HG03439 (cell line): ENCODE measurements at regions not wholly inside any gene's neighbourhood (a gene's known extent, or its start where the extent isn't known, plus 50 kb on each side); places are given as distances from the start of the nearest gene placed in this dataset.
"Not testable (repeated sequence)": the region's sequence is repeated elsewhere in the genome, so short reads cannot be mapped to it uniquely, and the experiment has no call there.

Experiments used
- ATAC-seq: cut with Tn5 transposase; IDR thresholded peaks from one replicate; pipeline ENCODE4 v1.9.1; 2021; ENCODE audit warnings: mild to moderate bottlenecking, moderate library complexity; ENCODE audit not compliant: unreplicated experiment

DNA sequence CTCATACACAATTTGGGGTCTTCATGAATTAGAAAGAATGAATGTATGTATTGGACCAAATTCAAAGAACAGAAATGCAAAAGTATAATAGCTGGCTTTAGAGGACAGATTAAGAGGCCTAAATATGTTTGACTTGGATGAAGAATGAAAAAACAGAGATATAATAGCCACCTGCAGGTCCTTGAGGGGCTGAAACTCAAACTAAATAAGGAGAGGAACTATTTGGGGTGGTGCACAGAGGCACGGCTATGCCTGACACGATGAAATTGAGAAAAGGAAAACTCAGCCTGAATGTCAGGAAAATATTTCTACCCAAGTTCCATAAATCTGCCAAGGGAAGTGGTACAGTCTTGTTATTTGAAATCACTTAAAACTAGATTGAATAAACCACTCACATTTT is 222.9 kb upstream of the DDHD1 start:
- ATAC-seq: no peak

DNA sequence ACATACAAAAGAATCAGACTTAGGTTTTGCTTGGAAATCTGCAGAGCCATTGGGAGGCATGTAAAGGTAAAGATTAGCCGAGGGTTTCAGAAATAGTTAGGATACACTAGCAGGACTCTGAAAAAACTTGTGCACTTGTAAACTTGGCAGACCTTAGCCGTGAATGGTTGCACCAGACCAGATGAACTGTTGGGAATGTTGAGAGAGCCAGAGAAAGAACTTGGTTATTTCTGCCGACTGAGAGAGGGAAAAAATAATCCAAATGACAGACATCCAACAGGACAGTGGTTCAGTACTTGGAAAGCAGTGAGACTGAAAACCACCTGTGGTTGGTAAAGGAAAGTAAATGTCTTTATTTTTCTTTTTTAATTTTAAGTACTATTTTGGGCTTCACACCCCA is 222.5 kb upstream of the DDHD1 start:
- no peak for ATAC-seq

DNA sequence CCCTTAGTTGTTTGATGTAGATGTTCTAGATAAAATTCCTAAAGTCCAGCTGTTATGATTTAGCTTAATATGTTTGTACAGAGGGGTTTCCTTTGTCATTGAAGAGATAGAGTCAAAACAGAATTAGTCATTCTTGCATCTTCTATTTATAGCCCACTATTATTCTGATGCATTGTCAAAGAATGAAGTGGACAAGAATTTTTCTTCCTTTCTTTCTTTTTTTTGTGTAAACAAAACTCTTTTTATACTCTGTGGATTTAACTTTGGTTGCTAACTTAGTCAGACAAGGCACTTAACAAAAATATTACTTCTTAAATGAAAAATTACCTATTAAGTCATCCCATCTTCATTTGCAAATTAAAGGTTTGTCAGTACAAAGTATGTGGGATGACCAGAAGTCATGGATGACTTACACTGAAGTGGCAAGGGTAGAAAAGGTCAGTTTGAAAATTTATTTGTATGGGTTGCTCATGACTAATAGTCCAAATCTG is 215.6 kb upstream of the DDHD1 start:
- ATAC-seq: no peak

DNA sequence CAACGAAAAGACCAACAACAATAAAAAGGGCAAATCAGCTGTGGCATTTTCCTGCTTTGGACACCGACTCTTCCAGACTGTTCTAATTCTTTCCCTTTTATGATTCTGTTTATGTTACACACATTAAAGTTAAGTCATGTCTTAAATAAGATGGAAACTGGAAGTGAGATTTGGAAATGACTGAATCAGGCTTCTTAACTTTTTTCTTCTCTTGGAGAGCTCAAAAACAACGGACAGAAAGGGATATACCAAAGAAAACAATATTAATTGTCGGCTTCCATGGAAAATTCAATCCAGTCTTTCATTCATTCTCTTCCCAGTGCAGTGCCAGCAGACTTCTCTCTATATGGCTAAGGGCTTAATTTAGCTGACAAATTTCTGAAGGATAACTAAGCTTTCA is 214.9 kb upstream of the DDHD1 start:
- no peak for ATAC-seq

DNA sequence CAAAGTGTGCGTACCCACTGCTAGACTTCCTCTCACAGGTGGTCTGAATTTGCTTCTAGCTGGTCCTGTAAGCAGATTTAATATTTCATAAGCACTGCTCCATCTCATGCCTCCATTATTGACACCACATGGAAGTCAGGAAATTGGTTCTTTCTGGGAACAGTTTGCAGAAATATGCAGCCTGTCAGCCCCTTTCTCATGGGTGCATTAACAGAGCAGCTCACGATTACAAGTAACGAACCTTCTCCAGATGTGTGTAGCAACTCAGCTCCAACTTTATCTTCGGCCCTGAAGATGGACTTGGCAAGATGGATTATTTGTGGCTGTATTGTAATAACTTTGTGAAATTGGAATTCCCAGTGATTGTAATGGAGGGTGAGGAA is 214.5 kb upstream of the DDHD1 start:
- no peak for ATAC-seq

DNA sequence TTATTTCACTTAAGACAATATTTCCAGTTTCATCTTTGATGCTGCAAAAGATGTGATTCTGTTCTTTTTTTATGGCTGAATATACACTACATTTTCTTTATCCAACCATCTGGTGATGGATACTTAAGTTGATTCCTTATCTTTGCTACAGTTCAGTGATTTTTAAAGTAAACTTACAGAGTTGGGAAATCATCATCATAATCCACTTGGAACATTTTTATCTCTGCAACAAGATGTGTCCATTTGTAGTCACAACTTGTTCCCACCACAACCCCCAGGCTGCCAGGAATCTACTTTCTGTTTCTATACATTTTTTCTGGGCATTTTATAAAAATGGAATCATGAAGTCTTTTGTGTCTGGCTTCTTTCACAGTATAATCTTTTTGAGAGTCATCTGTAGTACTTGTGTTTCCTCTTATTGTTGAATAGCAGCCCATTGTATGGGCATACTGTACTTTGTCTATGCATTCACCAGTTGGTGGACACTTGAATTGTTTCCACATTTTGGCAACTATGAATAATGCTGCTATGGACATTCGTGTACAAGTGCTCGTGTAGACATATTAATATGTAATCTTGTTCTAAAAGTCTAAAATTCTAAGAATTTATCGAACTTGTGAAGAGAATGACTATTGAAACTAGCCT is 212.5 kb upstream of the DDHD1 start:
- no peak for ATAC-seq

DNA sequence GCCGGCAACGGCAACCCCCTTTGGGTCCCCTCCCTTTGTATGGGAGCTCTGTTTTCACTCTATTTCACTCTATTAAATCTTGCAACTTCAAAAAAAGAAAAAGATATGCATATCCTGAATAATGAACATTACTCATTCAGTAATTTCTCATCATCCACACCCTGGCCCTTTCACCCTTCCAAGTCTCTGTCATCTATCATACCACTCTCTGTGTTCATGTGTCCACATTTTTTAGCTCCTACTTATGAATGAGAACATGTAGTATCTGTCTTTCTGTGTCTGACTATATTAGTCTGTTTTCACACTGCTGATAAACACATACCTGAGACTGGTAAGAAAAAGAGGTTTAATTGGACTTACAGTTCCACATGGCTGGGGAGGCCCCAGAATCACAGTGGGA is 209.8 kb upstream of the DDHD1 start:
- not testable (repeated sequence) for ATAC-seq

DNA sequence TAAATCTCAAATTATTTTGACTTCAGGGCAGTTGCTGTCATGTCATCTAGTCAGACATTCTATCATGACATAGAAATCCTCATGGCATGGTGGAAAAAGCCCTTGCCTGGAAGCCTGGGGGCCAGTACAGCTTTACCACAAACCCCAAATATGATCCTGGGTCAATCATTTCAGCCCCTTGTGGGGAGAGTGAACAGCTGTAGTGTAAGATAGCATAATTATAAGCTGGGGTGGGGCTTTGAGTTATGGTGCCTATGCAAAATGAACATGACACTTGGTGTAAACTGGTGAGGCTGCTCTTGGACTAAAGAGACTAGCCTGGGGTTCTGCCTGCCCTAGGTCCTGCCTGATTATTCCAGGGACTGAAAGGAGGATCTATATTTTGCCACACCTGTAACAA is 207.7 kb upstream of the DDHD1 start:
- no peak for ATAC-seq

DNA sequence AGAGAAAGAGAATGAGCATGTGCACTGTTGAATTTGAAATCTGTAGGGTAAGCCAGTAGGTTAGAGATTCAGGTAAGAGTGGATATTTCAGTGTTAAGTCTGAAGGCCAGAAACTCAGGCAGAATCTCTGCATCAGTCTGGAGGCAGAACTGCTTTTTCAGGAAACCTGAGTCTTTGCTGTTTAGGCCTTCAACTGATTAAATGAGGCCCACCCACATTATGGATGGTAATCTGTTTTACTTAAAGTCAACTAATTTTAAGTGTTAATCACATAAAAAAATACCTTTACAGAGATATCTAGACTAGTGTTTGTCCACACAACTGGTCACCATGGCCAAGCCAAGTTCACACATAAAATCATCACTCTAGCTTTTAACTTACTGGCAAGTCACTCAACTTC is 205.0 kb upstream of the DDHD1 start:
- ATAC-seq: no peak

DNA sequence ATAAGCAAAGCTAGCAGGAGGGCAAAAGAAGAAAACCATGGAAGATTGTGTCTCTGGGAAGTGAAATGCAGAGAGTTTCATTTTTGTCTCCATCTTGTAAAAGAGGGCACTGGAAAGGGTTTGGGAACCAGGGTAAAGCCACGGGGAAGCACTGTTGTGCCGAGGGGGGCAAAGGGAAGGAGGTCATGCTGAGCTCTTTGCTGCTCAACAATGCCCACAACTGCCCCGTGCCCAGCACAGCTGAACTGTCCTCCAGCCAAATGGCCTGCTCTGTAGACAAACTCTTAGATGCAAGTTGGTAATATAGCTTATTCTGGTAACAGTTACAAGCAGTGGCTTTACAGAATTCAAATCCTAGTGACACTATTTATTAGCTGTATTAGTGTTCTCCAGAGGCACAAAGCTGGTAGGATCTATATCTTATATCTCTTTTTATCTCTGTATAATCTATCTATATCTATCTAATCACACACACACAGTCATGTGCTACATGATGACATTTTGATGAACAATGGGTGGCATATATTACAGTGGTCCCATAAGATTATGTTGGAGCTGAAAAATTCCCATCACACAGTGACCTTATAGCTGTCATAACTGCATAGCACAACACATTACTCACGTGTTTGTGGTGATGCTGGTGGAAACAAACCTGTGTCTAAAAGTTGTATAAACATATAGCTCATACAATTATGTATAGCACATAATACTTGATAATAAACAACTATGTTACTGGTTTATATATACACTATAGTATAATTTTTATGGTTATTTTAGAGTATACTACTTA is 203.4 kb upstream of the DDHD1 start:
- no peak for ATAC-seq

DNA sequence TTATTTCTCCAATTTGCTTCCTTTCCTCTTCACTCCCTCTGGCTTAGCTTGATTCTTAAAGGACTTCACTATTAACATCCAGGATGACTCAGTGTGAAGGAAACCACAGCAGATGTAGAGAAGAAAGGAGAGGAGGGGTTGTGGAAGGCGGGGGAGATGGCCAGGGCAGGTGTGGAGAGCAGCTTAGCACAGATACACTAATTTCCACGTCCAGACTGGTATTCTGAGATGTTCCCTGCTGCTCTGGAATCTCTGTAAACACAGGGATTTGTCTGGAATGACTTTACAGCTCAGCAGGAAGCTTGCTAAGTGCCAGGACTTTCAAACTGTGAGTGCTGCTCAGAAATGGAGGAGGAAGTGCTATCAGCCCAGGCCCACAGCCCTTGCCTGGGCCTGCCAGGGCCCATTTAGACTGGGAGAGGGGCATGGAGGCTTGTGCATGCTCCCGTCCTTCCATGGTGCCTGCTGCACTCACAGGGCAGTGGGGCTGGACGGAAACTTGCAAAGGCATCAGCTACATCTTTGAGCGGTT is 202.5 kb upstream of the DDHD1 start:
- ATAC-seq: no peak

DNA sequence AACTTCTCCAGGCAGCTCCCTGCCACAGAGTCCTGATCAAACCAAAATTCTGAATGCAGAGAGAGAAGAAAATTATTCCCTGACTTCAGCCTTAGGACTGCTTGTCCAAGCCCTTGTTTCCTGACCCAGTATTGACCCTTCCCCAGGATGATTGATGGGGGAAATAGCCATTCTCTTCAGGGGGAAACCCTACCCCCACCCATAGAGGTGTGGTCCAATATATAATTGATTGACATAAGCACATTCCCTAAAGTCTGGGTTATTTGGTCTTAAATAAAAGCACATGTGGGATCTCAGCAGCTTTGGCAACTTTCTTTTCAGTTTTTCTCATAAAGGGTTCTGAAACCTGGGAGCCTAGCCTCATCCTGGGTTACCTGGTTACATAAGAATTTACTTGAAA is 201.2 kb upstream of the DDHD1 start:
- no peak for ATAC-seq

DNA sequence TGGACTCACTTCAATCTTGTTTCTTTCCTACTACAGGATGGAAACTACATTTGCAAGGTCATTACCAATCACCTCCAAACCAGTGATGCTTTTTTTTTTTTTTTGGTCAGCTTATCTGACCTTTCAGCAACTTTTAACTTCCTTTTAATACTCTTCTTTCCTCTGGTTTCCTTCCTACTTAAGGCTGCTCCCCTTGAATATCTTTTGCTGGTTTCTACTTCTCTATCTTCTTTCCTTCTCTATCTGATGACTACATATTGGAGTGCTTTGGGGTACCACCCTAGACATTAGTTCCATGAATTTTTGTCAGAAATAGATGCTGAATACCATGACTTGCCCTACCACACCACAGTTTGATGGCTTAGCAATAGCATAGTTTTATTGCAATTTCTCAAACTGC is 197.7 kb upstream of the DDHD1 start:
- ATAC-seq: no peak

DNA sequence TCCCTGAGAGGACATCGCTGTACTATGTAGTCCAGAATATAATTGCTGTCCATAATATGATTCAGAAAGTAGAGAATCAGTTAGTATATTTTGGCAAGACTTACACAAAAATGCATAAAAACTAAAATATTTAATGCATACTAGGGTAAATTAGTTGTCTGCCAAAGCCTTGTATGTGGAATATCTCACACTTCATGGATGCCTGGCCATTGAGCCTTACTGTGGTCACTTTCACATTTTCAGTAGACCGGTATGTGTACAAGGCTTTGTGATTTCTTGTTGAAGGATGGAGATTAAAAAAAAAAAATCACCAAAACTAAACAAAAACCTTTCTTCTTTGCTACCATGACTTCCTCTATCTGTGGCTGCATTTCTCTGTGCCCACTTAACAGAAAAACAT is 197.3 kb upstream of the DDHD1 start:
- no peak for ATAC-seq

DNA sequence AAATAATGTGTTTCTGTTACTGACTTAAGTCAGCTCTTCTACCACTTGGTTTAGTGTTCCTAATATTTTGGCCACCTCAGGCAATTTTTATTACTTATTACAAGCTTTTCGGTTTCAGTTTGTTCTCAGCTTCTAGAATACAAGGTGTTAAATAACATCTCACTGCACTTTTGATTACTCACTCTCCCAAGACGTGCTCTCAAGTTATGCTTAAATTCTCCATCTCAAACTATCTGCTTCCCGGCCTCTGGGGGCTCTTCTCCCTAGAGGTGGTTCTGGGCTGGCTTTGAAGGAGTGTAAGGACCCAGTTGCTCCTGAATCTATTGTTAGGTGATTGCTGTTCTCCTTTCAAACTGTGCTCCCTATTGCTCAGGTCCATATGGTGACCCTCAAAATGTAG is 193.9 kb upstream of the DDHD1 start:
- no peak for ATAC-seq

DNA sequence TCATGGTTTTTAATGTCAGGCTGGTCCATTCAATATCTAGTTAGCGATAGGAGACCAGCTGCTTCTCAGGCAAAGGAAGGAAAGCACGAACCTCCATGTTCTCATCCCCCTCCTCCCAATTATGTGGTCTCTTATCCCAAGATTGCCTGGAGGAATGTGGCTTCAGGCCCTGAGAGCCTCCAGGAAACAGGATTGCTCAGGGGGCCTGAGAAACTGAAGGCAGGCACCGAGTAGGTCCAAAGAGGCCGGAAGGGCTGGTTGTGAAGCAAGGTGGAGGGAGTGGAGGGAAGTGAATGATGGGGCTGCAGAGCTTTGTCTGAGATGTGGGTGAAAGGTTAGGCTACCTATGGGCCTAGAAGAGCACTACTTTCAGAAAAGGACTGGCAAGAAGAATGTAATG is 188.2 kb upstream of the DDHD1 start:
- ATAC-seq: no peak

DNA sequence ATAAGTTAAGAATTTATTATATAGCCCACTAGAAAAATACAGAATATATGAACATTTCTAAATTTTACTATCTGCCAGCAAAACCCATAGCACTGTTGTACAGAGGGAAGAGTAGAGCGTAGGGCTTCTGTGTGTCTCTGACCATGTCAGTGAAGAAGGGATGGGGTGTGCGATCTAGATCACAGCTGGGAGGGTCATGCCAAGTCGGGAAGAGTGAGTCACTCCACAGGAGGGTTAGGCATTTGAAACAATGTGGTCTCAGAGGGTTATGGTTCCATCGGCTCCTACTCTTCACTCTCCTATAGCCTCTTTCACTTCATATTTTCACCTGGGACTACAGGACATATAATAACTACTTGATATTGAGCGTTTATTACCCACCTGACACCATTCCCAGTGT is 185.1 kb upstream of the DDHD1 start:
- no peak for ATAC-seq

DNA sequence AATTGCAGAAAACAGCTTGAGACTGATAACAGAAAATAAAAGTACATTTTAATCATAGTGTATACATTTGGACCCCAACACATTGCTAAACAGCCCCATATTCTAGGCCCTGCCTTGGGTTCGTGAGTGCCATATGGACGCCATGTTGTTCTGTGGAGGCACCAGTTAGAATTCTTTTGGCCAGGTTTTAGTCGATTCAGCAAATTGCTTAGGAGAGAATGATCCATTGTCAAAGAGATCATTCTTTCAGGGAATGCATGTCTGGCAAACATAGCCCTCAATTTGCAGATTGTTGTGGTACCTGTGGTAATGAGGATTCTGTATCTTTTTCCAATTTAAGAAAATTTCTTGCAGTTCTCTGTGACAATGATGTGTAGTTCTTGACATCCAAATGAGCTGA is 183.6 kb upstream of the DDHD1 start:
- no peak for ATAC-seq

DNA sequence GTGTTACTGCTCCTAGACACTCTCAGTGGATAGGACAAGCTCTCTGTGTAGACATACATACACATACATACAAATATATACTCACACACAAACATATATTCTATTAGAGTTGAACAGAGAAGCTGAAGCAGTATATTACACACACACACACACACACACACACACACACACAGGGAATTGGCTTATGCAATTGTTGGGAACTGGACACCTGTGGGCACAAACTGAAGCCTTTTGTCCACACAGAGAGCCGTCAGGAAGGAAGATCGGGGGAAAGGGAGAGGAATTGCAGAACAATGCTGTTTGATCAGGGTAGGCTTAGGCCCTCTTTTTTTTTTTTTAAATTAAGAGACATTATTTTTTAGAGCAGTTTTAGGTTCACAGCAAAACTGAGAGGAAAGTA is 180.7 kb upstream of the DDHD1 start:
- no peak for ATAC-seq

DNA sequence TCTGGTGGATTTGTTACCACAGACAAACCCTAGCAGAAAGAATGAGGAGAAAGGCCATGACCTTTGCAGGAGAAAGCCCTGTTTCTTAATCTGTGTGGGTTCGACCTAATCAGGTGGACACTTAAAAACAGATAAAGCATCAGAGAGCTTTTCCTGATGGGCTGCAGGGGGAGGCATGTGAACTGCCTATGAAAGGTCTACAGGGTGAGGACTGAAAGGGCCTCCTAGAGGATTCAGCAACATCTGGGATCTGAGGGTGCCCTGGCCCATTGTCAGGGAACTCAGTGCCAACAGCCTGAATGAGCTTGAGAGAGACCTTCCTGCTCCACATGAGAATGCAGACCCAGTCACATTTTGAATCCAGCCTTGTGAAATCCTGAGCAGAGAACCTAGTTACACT is 178.8 kb upstream of the DDHD1 start:
- ATAC-seq: no peak

DNA sequence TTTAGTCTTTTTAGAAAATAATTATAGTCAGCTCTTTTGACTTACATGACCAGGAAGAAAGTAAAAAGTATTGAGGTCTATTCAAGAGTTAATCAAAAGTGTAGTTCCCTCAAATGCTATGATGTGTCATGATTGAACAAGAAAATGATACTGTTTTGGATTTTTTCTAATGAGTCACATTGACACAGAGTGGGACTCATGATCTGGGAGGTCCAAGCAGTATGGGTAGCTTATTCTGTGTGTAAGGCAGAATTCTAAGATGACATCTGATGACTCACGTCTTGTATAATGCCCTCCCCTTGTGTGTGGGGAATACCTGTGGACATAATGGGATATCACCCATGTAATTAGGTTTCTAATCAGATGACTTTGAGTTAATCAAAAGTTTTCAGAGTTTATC is 178.1 kb upstream of the DDHD1 start:
- no peak for ATAC-seq

DNA sequence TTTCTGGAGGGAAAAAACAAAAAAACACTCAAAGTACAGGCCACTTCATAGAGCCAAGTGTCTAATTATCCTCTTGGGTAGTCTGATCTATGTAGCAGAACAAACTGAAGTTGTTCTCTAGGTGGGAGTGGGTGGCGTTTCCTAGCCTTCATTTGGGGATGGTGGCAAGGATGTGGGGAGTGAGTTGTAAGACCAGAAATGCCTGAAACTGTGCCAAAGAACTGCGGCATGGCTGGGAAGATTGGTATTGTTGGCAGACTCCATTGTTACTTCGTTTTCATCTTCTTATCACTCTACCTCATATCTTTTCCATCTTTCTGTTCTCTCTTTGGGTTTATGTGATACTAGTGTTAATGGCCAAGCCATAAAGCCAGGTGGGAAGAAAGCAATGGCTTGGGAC is 177.3 kb upstream of the DDHD1 start:
- no peak for ATAC-seq
